ENCODE measurements at regions not wholly inside any gene's neighbourhood (a gene's known extent, or its start where the extent isn't known, plus 50 kb on each side); places are given as distances from the start of the nearest gene placed in this dataset.
"Not testable (repeated sequence)": the region's sequence is repeated elsewhere in the genome, so short reads cannot be mapped to it uniquely, and the experiment has no call there.

DNA sequence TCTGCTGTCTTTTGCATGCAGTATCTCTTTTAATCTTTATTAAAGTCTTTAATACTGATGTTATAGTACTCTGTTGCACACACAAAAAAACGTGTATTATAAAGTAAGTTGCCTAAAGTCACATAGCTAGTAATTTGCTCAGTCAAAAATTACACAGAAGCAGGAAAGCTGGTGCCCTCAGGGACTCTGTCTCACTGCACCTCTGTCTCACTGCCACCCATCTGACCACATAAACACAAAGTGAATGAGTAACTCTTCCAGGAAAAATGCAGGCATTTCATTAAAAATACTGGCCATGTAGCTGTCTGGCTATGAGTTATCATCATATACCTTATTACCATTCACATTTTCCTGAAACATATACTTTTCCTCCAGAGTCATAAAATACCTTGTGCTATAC lies 591.7 kb downstream of the CSNK1G3 start:
- ATAC-seq (no peak), DNase-seq (no peak)
- Mint-ChIP-seq H3K4me1 (no peaks in the 10 kb centered on the region), H3K27me3 (no peaks in the 10 kb centered on the region), H3K9me3 (no peaks in the 10 kb centered on the region), H3K27ac (no peak overlapping the region), H3K36me3 (ENCODE audit: low read depth) (no peaks in the 10 kb centered on the region), H3K4me3 (no peak overlapping the region)

DNA sequence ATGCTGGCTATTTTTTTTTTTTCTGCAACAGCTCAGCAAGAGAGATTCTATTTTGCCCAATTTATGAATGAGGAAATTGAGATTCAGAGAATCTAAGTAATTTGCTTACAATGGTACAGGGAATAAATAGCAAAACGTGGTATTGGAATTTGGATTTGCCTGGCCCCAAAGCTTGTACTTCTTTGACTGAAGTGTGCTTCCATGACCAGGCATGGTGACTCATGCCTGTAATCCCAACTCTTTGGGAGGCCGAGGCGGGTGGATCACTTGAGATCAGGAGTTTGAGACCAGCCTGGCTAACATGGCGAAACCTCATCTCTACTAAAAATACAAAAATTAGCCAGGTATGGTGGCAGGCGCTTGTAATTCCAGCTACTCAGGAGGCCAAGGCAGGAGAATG lies 591.1 kb downstream of the CSNK1G3 start:
- not testable (repeated sequence) for H3K36me3 Mint-ChIP-seq (ENCODE audit: low read depth); H3K4me1 Mint-ChIP-seq; H3K4me3 Mint-ChIP-seq; H3K27me3 Mint-ChIP-seq; H3K9me3 Mint-ChIP-seq; ATAC-seq; H3K27ac Mint-ChIP-seq; DNase-seq

DNA sequence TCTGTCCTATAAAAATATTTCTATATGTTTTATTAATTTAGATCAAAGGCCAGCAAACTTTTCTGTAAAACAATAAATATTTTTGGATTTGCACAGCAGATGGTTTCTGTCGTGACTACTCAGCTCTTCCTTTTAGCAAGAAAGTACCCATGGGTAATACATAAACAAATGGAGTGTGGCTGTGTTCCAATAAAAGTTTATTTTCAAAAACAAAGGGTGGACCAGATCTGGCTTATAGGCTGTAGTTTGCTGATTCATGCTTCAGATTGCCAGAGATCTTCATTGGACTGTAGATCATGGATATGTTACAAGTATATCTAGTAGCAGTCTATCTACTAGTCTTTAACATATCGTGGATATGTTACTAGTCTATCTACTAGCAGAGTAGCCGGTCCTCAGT lies 590.5 kb downstream of the CSNK1G3 start:
- H3K4me1 Mint-ChIP-seq = no peaks in the 10 kb centered on the region
- H3K4me3 Mint-ChIP-seq = no peak overlapping the region
- H3K27ac Mint-ChIP-seq = no peak overlapping the region
- H3K9me3 Mint-ChIP-seq = no peaks in the 10 kb centered on the region
- no peak for DNase-seq
- H3K36me3 Mint-ChIP-seq (ENCODE audit: low read depth) = no peaks in the 10 kb centered on the region
- H3K27me3 Mint-ChIP-seq = no peaks in the 10 kb centered on the region
- no peak for ATAC-seq

DNA sequence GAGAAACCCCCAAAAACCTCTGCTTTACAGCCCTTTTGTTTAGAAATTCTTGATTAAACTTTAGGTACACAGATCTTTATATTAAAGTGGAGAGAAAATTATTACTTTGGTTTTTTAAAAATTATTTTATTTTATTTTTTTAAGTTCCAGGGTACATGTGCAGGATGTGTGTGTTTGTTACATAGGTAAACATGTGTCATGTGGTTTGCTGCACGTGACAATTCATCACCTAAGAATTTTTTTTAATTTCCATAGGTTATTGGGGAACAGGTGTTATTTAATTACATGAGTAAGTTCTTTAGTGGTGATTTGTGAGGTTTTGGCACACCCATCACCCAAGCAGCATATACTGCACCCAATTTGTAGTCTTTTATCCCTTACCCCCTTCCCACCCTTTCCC lies 581.7 kb downstream of the CSNK1G3 start:
- Mint-ChIP-seq H3K27me3 (no peaks in the 10 kb centered on the region), H3K36me3 (ENCODE audit: low read depth) (no peaks in the 10 kb centered on the region), H3K9me3 (no peaks in the 10 kb centered on the region), H3K4me1 (no peaks in the 10 kb centered on the region), H3K27ac (no peak overlapping the region), H3K4me3 (no peak overlapping the region)
- no peak for DNase-seq
- ATAC-seq = no peak

DNA sequence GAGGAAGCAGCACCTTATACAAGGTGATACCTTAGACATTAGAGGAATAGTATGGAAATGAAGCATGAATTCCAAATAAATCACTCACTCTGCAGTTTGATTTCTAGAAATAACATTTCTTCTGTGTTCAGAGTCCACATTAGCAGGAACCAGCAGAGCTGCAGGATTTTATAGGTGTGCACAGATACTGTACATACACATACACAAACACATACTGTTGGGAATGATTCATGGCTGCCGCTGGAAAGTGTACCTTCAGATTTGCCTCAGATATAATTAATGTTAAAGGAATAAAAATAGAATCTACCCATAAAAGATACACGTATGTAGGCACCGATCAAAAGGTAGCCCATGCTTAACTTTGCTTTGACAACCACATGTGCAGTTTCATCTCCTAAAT lies 578.1 kb downstream of the CSNK1G3 start:
- no peak for ATAC-seq
- no peak overlapping the region for H3K27ac Mint-ChIP-seq
- no peak overlapping the region for H3K4me3 Mint-ChIP-seq
- H3K9me3 Mint-ChIP-seq = no peaks in the 10 kb centered on the region
- no peak for DNase-seq
- no peaks in the 10 kb centered on the region for H3K27me3 Mint-ChIP-seq
- H3K4me1 Mint-ChIP-seq = no peaks in the 10 kb centered on the region
- H3K36me3 Mint-ChIP-seq (ENCODE audit: low read depth) = no peaks in the 10 kb centered on the region

DNA sequence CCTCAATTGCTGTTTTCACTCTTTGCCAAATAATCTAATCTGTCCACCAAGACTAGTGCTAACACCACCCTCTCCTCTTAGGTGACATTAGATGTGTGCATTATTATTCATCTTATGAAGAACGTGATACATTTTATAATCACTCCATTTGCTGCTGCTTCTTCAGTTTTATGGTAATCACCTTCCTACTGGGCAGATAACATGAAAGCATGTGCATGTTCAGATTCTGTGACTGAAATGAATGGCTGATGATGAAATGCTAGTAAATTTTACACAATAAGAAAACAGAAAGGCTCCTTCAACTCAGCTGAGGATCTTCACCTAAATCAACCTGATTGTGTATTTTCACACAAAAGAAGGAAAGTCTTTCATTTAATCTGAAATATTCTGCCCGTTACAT lies 577.6 kb downstream of the CSNK1G3 start:
- no peaks in the 10 kb centered on the region for H3K27me3 Mint-ChIP-seq
- ATAC-seq = no peak
- no peak overlapping the region for H3K4me3 Mint-ChIP-seq
- H3K9me3 Mint-ChIP-seq = no peaks in the 10 kb centered on the region
- H3K4me1 Mint-ChIP-seq = no peaks in the 10 kb centered on the region
- no peak for DNase-seq
- no peaks in the 10 kb centered on the region for H3K36me3 Mint-ChIP-seq (ENCODE audit: low read depth)
- no peak overlapping the region for H3K27ac Mint-ChIP-seq

DNA sequence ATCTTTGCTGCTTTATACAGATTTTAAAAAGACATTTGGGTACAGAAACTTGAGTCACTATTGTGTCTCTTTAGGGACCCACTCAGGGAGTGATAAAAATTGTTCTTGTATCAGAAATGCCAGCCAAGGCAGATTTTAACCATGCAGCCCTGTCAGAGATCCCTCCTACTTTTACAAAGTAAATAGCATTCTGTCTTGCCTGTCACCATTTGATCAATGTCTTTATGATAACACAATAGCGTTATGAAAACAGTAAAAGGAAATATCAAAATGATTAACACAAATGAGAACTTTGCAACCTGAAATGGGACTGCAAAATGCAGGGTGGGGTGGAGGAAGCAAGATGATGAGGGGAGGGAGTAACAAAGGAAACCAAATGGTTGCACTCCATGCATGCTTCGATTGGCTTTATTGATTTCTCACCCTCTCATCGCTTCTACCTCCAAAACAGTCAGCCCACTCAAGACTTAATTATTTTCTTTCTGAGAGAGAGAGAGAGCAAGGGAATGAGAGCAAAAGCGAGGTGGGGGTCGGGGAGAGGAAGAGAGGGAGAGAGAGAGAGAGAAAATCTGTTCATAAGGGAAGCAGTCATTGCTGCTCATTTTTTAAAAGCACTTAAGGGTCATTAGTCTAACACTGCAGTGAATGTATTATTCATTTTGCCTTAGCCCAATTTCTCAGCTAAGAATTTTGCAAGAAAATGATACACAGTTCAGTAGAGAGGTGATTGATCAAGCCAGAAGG lies 576.5 kb downstream of the CSNK1G3 start:
- no peaks in the 10 kb centered on the region for H3K27me3 Mint-ChIP-seq
- DNase-seq = no peak
- no peaks in the 10 kb centered on the region for H3K9me3 Mint-ChIP-seq
- no peak overlapping the region for H3K27ac Mint-ChIP-seq
- ATAC-seq = no peak
- H3K4me1 Mint-ChIP-seq = no peaks in the 10 kb centered on the region
- no peaks in the 10 kb centered on the region for H3K36me3 Mint-ChIP-seq (ENCODE audit: low read depth)
- H3K4me3 Mint-ChIP-seq = no peak overlapping the region

DNA sequence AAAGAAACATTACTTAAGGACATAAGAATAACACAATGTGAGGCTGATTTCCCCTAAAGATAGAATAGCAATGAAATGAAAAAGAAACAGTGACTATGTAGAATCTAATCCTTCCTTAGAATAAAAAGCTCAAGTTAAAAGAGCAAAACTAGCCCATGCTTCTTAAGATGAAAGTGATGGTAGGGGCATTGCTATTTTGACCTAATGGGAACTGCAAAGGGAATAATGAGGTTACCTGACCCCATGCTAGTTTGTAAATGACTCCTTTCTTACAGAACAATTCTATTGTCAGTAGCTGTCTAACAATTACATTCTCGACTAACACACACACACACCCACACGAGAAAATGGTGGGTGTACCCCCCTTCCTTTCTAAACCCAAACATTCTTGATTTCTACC lies 575.8 kb downstream of the CSNK1G3 start:
- DNase-seq (no peak), ATAC-seq (no peak)
- Mint-ChIP-seq H3K27me3 (no peaks in the 10 kb centered on the region), H3K36me3 (ENCODE audit: low read depth) (no peaks in the 10 kb centered on the region), H3K27ac (no peak overlapping the region), H3K4me3 (no peak overlapping the region), H3K9me3 (no peaks in the 10 kb centered on the region), H3K4me1 (no peaks in the 10 kb centered on the region)

DNA sequence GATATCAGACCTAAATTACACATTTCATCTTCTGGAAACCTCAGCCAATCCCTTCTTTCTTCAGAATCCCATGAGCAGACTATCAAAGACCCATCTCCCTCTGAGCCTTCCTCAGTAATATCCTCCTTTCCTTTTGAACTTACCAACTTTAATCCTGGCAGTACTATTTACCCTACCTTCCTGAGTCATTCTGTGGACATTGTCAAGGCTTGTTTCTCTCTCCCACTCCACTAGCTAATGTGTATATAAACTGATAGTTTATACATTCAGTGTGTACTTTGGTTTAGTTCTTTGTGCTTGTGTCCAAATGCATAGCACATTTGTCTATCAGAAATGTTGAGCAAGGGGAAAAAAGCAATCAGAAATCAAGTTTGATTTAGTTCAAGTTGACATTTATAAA lies 568.3 kb downstream of the CSNK1G3 start:
- Mint-ChIP-seq H3K27me3 (no peaks in the 10 kb centered on the region), H3K27ac (no peak overlapping the region), H3K4me1 (peaks cover 4% of the 10 kb centered on the region), H3K36me3 (ENCODE audit: low read depth) (no peaks in the 10 kb centered on the region), H3K4me3 (no peak overlapping the region), H3K9me3 (peaks cover 4% of the 10 kb centered on the region)
- no peak for DNase-seq
- no peak for ATAC-seq

DNA sequence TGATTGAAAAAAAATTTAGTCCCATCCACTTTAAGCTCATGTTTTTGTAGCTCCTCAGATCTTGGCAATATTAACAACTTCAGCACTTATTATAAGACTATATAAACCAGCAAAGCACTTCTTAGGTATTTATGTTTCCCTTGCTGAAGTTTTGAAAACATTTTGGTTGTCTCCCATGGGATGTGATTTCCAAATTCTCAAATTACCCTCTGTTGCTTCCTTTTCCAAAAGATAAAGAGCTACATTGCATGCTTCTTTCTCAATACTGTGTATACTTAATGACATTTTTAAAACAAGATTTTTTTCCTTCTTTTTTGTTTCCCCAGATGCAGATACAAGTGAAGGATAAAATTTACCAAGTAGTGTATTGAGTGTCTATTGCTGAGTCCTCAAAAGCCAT lies 567.1 kb downstream of the CSNK1G3 start:
- H3K36me3 Mint-ChIP-seq (ENCODE audit: low read depth) = no peaks in the 10 kb centered on the region
- ATAC-seq = no peak
- no peak for DNase-seq
- H3K4me1 Mint-ChIP-seq = peaks cover 4% of the 10 kb centered on the region
- H3K9me3 Mint-ChIP-seq = peaks cover 4% of the 10 kb centered on the region
- H3K27ac Mint-ChIP-seq = no peak overlapping the region
- H3K4me3 Mint-ChIP-seq = no peak overlapping the region
- H3K27me3 Mint-ChIP-seq = no peaks in the 10 kb centered on the region

DNA sequence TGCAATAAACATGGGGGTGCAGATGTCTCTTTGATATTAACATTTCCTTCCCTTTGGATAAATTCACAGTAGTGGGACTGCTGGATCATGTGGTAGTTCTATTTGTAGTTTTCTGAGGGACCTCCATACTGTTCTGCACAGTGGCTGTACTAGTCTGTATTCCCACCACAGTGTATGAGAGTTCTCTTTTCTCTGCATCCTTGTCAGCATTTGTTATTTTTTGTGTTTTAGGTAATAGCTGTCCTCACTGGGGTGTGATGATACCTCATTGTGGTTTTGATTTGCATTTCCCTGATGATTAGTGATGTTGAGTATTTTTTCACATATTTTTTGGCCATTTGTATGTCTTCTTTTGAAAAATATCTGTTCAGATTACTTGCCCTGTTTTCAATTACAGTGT lies 562.5 kb downstream of the CSNK1G3 start:
- peaks cover 4% of the 10 kb centered on the region for H3K9me3 Mint-ChIP-seq
- H3K27me3 Mint-ChIP-seq = no peaks in the 10 kb centered on the region
- no peak overlapping the region for H3K4me3 Mint-ChIP-seq
- no peaks in the 10 kb centered on the region for H3K36me3 Mint-ChIP-seq (ENCODE audit: low read depth)
- DNase-seq = no peak
- H3K4me1 Mint-ChIP-seq = no peaks in the 10 kb centered on the region
- no peak overlapping the region for H3K27ac Mint-ChIP-seq
- no peak for ATAC-seq

DNA sequence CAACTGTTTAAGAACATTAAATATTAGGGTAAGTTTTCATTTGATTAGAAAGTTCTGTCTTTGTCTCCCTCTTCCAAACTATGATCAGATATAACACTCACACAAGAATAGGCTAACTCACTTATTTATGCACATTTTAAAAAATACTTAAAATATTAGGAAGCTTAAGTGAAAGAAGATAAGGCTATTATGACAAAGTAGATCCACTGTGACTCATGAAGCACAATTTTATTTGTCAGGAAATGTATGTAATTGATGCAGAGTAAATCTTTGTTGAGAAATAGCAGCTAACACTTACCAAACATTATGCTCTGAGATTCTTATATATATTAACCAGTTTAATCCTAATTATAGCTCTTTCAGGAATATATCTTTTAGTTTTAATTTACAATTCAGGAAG lies 560.6 kb downstream of the CSNK1G3 start:
- no peak overlapping the region for H3K27ac Mint-ChIP-seq
- no peak for ATAC-seq
- H3K4me3 Mint-ChIP-seq = no peak overlapping the region
- H3K4me1 Mint-ChIP-seq = no peaks in the 10 kb centered on the region
- H3K36me3 Mint-ChIP-seq (ENCODE audit: low read depth) = no peaks in the 10 kb centered on the region
- peaks cover under 1% of the 10 kb centered on the region for H3K9me3 Mint-ChIP-seq
- DNase-seq = no peak
- H3K27me3 Mint-ChIP-seq = no peaks in the 10 kb centered on the region

DNA sequence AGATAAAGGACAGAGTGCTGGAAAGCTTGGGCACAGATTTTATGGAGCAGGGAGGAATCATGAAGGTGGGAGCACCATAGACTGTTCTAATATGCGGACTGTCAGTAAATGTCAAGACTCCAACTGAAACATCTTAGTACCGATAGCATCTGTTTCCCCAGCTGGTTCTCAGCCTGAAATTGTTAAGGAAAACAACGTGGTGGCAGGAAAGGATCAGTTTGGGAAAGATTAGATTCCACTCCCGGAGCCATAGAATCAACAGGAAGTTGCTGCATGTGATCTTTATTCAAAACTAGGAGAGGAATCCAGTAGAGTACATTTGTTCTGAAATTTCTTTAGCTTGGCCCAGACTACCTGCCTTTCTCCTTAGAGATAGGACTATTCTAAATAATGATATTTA lies 559.1 kb downstream of the CSNK1G3 start:
- DNase-seq (no peak), ATAC-seq (no peak)
- H3K27ac Mint-ChIP-seq = no peak overlapping the region
- no peaks in the 10 kb centered on the region for H3K27me3 Mint-ChIP-seq
- peaks cover 7% of the 10 kb centered on the region for H3K9me3 Mint-ChIP-seq
- H3K36me3 Mint-ChIP-seq (ENCODE audit: low read depth) = no peaks in the 10 kb centered on the region
- no peaks in the 10 kb centered on the region for H3K4me1 Mint-ChIP-seq
- no peak overlapping the region for H3K4me3 Mint-ChIP-seq

DNA sequence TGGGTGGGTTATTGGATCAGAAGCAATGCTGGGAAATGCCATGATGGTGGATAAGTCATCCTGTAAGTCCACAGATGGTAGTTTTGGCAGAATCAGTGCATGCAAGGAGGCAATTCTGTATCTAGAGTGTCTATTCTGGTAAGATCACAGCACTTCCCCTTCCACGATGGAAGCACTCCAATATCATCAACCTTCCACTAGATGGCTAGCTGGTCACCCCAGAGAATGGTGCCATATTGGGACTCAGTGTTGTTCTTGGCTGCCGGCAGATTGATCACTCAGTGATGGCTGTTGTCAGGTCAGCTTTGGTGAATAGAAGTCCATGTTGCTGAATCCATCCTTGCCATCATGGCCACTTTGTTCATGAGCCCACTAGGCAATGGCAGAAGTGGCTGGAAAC lies 553.5 kb downstream of the CSNK1G3 start:
- ATAC-seq (no peak), DNase-seq (no peak)
- H3K4me1 Mint-ChIP-seq = no peaks in the 10 kb centered on the region
- no peak overlapping the region for H3K27ac Mint-ChIP-seq
- no peaks in the 10 kb centered on the region for H3K27me3 Mint-ChIP-seq
- H3K4me3 Mint-ChIP-seq = no peak overlapping the region
- no peaks in the 10 kb centered on the region for H3K36me3 Mint-ChIP-seq (ENCODE audit: low read depth)
- peaks cover 11% of the 10 kb centered on the region for H3K9me3 Mint-ChIP-seq

DNA sequence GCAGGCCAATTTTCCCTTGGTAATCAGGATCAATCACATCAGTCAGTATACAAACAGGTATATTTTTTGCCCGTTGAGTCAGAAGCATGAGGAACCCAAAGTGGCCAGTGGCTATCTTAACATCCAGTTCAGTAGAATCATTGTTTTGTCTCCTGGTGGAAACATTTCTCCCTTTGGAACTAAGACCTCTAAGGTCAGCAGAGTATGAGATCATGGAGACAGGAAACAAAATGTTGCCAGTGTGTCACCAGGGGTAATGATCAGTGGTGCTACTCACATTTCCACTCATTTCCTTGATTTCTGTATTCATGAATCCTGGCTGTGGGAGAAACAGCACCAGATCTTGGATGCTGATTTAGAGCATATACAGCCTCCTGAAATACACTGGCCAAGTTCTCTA lies 553.0 kb downstream of the CSNK1G3 start:
- no peak for DNase-seq
- H3K27ac Mint-ChIP-seq = no peak overlapping the region
- H3K9me3 Mint-ChIP-seq = peaks cover 11% of the 10 kb centered on the region
- no peaks in the 10 kb centered on the region for H3K4me1 Mint-ChIP-seq
- H3K36me3 Mint-ChIP-seq (ENCODE audit: low read depth) = no peaks in the 10 kb centered on the region
- no peak for ATAC-seq
- no peaks in the 10 kb centered on the region for H3K27me3 Mint-ChIP-seq
- H3K4me3 Mint-ChIP-seq = no peak overlapping the region

DNA sequence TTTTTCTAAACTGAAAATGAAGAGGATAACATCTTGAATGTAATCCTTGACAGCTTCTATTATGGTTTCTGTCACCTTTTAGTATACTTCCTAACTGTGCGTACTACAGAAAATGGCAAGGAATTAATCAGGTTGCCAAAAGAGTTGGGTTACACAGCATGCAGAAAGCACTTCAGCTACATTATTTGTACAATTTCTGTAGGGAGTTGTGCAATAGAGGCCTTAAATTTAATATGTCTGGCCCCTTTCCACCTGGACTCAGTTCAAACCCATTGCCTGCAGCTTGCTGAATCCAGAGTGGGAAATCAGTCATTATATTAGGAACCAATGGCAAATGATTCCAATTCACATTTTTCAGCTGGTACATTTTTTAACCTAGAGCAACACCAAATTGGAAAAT lies 549.7 kb downstream of the CSNK1G3 start:
- Mint-ChIP-seq H3K27me3 (no peaks in the 10 kb centered on the region), H3K4me1 (peaks cover 7% of the 10 kb centered on the region), H3K36me3 (ENCODE audit: low read depth) (no peaks in the 10 kb centered on the region), H3K27ac (no peak overlapping the region), H3K9me3 (peaks cover 4% of the 10 kb centered on the region), H3K4me3 (no peak overlapping the region)
- no peak for ATAC-seq
- DNase-seq = no peak
